ENCODE measurements at regions not wholly inside any gene's neighbourhood (a gene's known extent, or its start where the extent isn't known, plus 50 kb on each side); places are given as distances from the start of the nearest gene placed in this dataset.
A peak's percentile ranks its signal among the peaks of the same experiment; 100 is the strongest.

- no CpG with 5 or more reads among the region's 1 CpG for WGBS (ENCODE audit: extremely low coverage, insufficient read length, low lambda C conversion rate)
- no peaks in the 10 kb centered on the region for H3K27me3 ChIP-seq (ENCODE audit: insufficient read depth, low read length)
- H2BK120ac ChIP-seq (ENCODE audit: low read depth, low read length, poor library complexity, severe bottlenecking) = no peak overlapping the region
- no peak overlapping the region for H4K91ac ChIP-seq (ENCODE audit: insufficient read length, low read depth, low read length)
- TF ChIP-seq CTCF (conservative IDR thresholded peaks at IDR 0.05) = no peak
- no peak overlapping the region for H2BK5ac ChIP-seq (ENCODE audit: insufficient read length, low read length)
- no peaks in the 10 kb centered on the region for H4K20me1 ChIP-seq (ENCODE audit: control insufficient read depth, insufficient read depth, insufficient read length)
- H3K23ac ChIP-seq (ENCODE audit: insufficient read length, low read depth, low read length) = no peak overlapping the region
- H2BK20ac ChIP-seq (ENCODE audit: low read depth, low read length, poor library complexity, severe bottlenecking) = no peak overlapping the region
- no peak overlapping the region for H3K4ac ChIP-seq (ENCODE audit: low read depth, low read length)
- no peak overlapping the region for H3K27ac ChIP-seq (ENCODE audit: insufficient read length, low read depth, low read length)
- Mint-ChIP-seq H3K4me3 (no peak overlapping the region), H3K4me1 (peaks cover 17 to 18% of the 10 kb centered on the region in 2 experiments), H3K9me3 (no peaks in the 10 kb centered on the region), H3K27ac (peak overlapping the region in 1 of 3 experiments; percentile 55; a peak in 3 of 7 replicates), H3K36me3 (ENCODE audit: insufficient read depth in 1 of 3, low read depth in 3 of 3) (no peaks in the 10 kb centered on the region), H3K27me3 (ENCODE audit: low read depth) (no peaks in the 10 kb centered on the region)
- H2AK5ac ChIP-seq (ENCODE audit: insufficient read length, low read length) = no peak overlapping the region
- H3K23me2 ChIP-seq (ENCODE audit: insufficient read length, low read depth, low read length, poor library complexity, severe bottlenecking) = no peaks in the 10 kb centered on the region
- H3K4me2 ChIP-seq (ENCODE audit: insufficient read depth, insufficient read length, low read length) = no peak overlapping the region
- no peak overlapping the region for H3K56ac ChIP-seq (ENCODE audit: insufficient read length, low read depth, low read length)
- DNase-seq = no peak
- H2BK15ac ChIP-seq (ENCODE audit: low read depth, low read length) = no peak overlapping the region
- no peaks in the 10 kb centered on the region for H3K79me2 ChIP-seq (ENCODE audit: insufficient read depth, low read length)
- no peak overlapping the region for H2BK12ac ChIP-seq (ENCODE audit: insufficient read length, low read depth, low read length)
- no peak overlapping the region for H3K14ac ChIP-seq (ENCODE audit: insufficient read depth, low read length)
- no peaks in the 10 kb centered on the region for H3K79me1 ChIP-seq (ENCODE audit: insufficient read depth, low read depth, low read length, poor library complexity, severe bottlenecking)
- H3K18ac ChIP-seq (ENCODE audit: insufficient read length, low read depth, low read length) = no peak overlapping the region
- H4K8ac ChIP-seq (replicated peaks; ENCODE audit: insufficient read length, low read depth, low read length) = no peak overlapping the region
- H4K5ac ChIP-seq (ENCODE audit: insufficient read length, low read depth, low read length) = no peak overlapping the region
- H3K9ac ChIP-seq (ENCODE audit: extremely low read depth, insufficient read length, low read length) = no peak overlapping the region
- H3K4me1 ChIP-seq (ENCODE audit: insufficient read depth, low read length) = no peaks in the 10 kb centered on the region
- no peak overlapping the region for H2AFZ ChIP-seq (ENCODE audit: low read length)
- no peak overlapping the region for H3T11ph ChIP-seq (ENCODE audit: low read length)
- no peaks in the 10 kb centered on the region for H3K9me3 ChIP-seq (ENCODE audit: control insufficient read depth, low read depth, low read length)
Measured at GRCh38 chr3:22836131-22836530, 367.0 kb upstream of the UBE2E2 start.
